ENCODE measurements at regions not wholly inside any gene's neighbourhood (a gene's known extent, or its start where the extent isn't known, plus 50 kb on each side); places are given as distances from the start of the nearest gene placed in this dataset.

DNA sequence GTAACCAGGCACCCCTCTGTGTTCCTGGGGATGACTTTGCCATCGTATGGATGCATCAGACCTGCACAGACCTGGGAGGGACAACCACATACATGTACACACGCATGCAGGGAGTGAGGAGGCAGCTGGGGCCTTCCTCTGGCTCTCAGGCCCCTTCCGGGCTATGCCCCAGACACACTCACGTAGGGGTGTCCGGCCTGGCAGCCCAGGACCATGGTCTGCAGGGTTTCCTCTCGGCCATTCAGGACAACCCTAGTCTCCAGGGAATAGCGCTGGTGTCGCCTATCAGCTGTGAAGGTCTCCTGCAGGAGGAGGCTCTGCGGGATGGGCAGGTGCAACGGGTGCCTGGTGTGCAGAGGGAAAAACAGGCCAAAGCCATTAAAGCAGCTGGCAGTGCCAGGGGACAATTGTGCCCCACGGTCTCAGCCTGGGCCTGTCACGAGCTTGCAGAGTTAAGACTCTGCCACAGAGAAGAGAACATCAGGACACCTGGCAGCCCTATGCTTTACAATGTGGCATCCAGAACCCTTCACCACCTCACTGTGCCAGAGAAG lies 101.4 kb downstream of the RMI2 start:
- TF ChIP-seq, protein P1, sequence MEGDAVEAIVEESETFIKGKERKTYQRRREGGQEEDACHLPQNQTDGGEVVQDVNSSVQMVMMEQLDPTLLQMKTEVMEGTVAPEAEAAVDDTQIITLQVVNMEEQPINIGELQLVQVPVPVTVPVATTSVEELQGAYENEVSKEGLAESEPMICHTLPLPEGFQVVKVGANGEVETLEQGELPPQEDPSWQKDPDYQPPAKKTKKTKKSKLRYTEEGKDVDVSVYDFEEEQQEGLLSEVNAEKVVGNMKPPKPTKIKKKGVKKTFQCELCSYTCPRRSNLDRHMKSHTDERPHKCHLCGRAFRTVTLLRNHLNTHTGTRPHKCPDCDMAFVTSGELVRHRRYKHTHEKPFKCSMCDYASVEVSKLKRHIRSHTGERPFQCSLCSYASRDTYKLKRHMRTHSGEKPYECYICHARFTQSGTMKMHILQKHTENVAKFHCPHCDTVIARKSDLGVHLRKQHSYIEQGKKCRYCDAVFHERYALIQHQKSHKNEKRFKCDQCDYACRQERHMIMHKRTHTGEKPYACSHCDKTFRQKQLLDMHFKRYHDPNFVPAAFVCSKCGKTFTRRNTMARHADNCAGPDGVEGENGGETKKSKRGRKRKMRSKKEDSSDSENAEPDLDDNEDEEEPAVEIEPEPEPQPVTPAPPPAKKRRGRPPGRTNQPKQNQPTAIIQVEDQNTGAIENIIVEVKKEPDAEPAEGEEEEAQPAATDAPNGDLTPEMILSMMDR (IDR thresholded peaks at IDR 0.05) = no peak
- TF ChIP-seq POLR2A (IDR thresholded peaks at IDR 0.05) (no peak), POLR2AphosphoS5 (IDR thresholded peaks at IDR 0.05) (no peak)

Data from breast epithelium (tissue), 3 donors.